Neural cell (in vitro differentiated cells): ENCODE measurements at regions not wholly inside any gene's neighbourhood (a gene's known extent, or its start where the extent isn't known, plus 50 kb on each side); places are given as distances from the start of the nearest gene placed in this dataset.
"Not testable (repeated sequence)": the region's sequence is repeated elsewhere in the genome, so short reads cannot be mapped to it uniquely, and the experiment has no call there.

ENCODE experiments used
- H2AFZ ChIP-seq: fragments of 200-600, 300-800 bp; sonication (generic), shearing (Covaris generic); 2 replicates; pipeline ENCODE4 v1.6.0; 2014; ENCODE audit warnings: low read depth, mild to moderate bottlenecking, antibody characterized with exemption, low read length, moderate library complexity
- H3F3A ChIP-seq: fragments of 200-600 bp; shearing (Covaris generic); 2 replicates; pipeline ENCODE4 v1.6.1; 2016; ENCODE audit warnings: mild to moderate bottlenecking, moderate library complexity, mixed read lengths, antibody characterized with exemption, low read length; ENCODE audit not compliant: insufficient read depth, poor library complexity, severe bottlenecking
- H3K27ac ChIP-seq: fragments of 200-600, 300-800 bp; sonication (generic), shearing (Covaris generic); 2 replicates; pipeline ENCODE4 v1.5.1; 2014; ENCODE audit warnings: mild to moderate bottlenecking, low read length, moderate library complexity
- H3K27me3 ChIP-seq: fragments of 300-800, 200-600 bp; sonication (generic), shearing (Covaris generic); 2 replicates; pipeline ENCODE4 v1.6.0; 2014; ENCODE audit warnings: mild to moderate bottlenecking, low read depth, low read length, moderate library complexity; ENCODE audit not compliant: insufficient read depth
- H3K36me3 ChIP-seq: fragments of 300-800, 200-600 bp; sonication (generic), shearing (Covaris generic); 2 replicates; pipeline ENCODE4 v1.5.1; 2014; ENCODE audit warnings: mild to moderate bottlenecking, antibody characterized with exemption, low read length, moderate library complexity; ENCODE audit not compliant: insufficient read depth
- H3K4me2 ChIP-seq: fragments of 300-800, 200-600 bp; sonication (generic), shearing (Covaris generic); 2 replicates; pipeline ENCODE4 v1.6.0; 2014; ENCODE audit warnings: mild to moderate bottlenecking, low read length
- H3K4me3 ChIP-seq: fragments of 300-800, 200-600 bp; sonication (generic), shearing (Covaris generic); 2 replicates; pipeline ENCODE4 v1.5.1; 2014; ENCODE audit warnings: mild to moderate bottlenecking, low read length, moderate library complexity
- H3K79me2 ChIP-seq: fragments of 200-600 bp; shearing (Covaris generic); replicated peaks from 2 replicates; pipeline ENCODE4 v1.6.0; 2014; ENCODE audit warnings: mild to moderate bottlenecking, low read length, moderate library complexity; ENCODE audit not compliant: insufficient read depth
- H3K9ac ChIP-seq: fragments of 300-800, 200-600 bp; sonication (generic), shearing (Covaris generic); 2 replicates; pipeline ENCODE4 v1.6.1; 2016; ENCODE audit warnings: mild to moderate bottlenecking, low read length, mixed read lengths
- H3K9me2 ChIP-seq: fragments of 200-600 bp; shearing (Covaris generic); 2 replicates; pipeline ENCODE4 v1.6.1; 2016; ENCODE audit warnings: mild to moderate bottlenecking, low read length, mixed read lengths; ENCODE audit not compliant: insufficient read depth
- H3K9me3 ChIP-seq: fragments of 200-600, 300-800 bp; sonication (generic), shearing (Covaris generic); 2 replicates; pipeline ENCODE4 v1.6.1; 2016; ENCODE audit warnings: mild to moderate bottlenecking, mixed run types, low read length, moderate library complexity, mixed read lengths
- H4K20me1 ChIP-seq: fragments of 200-600 bp; shearing (Covaris generic); 2 replicates; pipeline ENCODE4 v1.6.1; 2016; ENCODE audit warnings: mild to moderate bottlenecking, mixed run types; ENCODE audit not compliant: insufficient read depth
- CTCF ChIP-seq: fragments of 450-650 bp; IDR thresholded peaks from 2 replicates; pipeline ENCODE4 v1.5.1; 2014; ENCODE audit warnings: antibody characterized with exemption, mild to moderate bottlenecking, moderate library complexity; ENCODE audit not compliant: poor library complexity, severe bottlenecking
- EP300 ChIP-seq: fragments of 450-650 bp; conservative IDR thresholded peaks from 2 replicates; pipeline ENCODE4 v1.6.1; 2014; ENCODE audit warnings: antibody characterized with exemption, mild to moderate bottlenecking, moderate library complexity; ENCODE audit not compliant: poor library complexity, severe bottlenecking
- EZH2 ChIP-seq: fragments of 200-600, 300-800 bp; shearing (Covaris generic), sonication (generic); IDR thresholded peaks from 2 replicates; pipeline ENCODE4 v1.6.1; 2014; ENCODE audit warnings: antibody characterized with exemption, low read length, borderline replicate concordance, mild to moderate bottlenecking; ENCODE audit not compliant: insufficient read depth, poor library complexity, severe bottlenecking
- MXI1 ChIP-seq: fragments of 450-650 bp; conservative IDR thresholded peaks from 2 replicates; pipeline ENCODE4 v1.6.1; 2014; ENCODE audit warnings: antibody characterized with exemption, mild to moderate bottlenecking; ENCODE audit not compliant: poor library complexity, severe bottlenecking
- POLR2AphosphoS5 ChIP-seq: IDR thresholded peaks from 2 replicates; pipeline ENCODE4 v1.6.1; 2012
- RAD21 ChIP-seq: fragments of 450-650 bp; conservative IDR thresholded peaks from 2 replicates; pipeline ENCODE4 v1.6.1; 2014; ENCODE audit warnings: antibody characterized with exemption, mild to moderate bottlenecking, moderate library complexity
- REST ChIP-seq: IDR thresholded peaks from 2 replicates; pipeline ENCODE4 v1.6.1; 2012; ENCODE audit warnings: borderline replicate concordance
- SMC3 ChIP-seq: fragments of 450-650 bp; conservative IDR thresholded peaks from 2 replicates; pipeline ENCODE4 v1.6.1; 2014; ENCODE audit warnings: antibody characterized with exemption, mild to moderate bottlenecking, moderate library complexity; ENCODE audit not compliant: poor library complexity
- TAF1 ChIP-seq: IDR thresholded peaks from 2 replicates; pipeline ENCODE4 v1.6.1; 2012; ENCODE audit warnings: low read depth

GRCh38 chr6:115838216-115838615 lies 222.5 kb downstream of the FRK start:
- no peaks in the 10 kb centered on the region for H3F3A ChIP-seq
- no peak overlapping the region for H3K4me2 ChIP-seq
- no peaks in the 10 kb centered on the region for H3K36me3 ChIP-seq
- H2AFZ ChIP-seq = no peak overlapping the region
- no peaks in the 10 kb centered on the region for H3K9me3 ChIP-seq
- H3K27me3 ChIP-seq = no peaks in the 10 kb centered on the region
- no peak overlapping the region for H3K4me3 ChIP-seq
- no peaks in the 10 kb centered on the region for H4K20me1 ChIP-seq
- TF ChIP-seq EZH2 (no peak), POLR2AphosphoS5 (no peak), SMC3 (no peak), TAF1 (no peak), CTCF (no peak), EP300 (no peak), REST (no peak), RAD21 (no peak), MXI1 (no peak)
- H3K9me2 ChIP-seq = no peaks in the 10 kb centered on the region
- H3K9ac ChIP-seq = no peak overlapping the region
- H3K79me2 ChIP-seq = no peaks in the 10 kb centered on the region
- no peak overlapping the region for H3K27ac ChIP-seq

GRCh38 chr6:115836374-115836773 lies 224.3 kb downstream of the FRK start:
- not testable (repeated sequence) for H2AFZ ChIP-seq, H3K9ac ChIP-seq, H3K9me3 ChIP-seq, H3K4me2 ChIP-seq, H3K27me3 ChIP-seq, H3K9me2 ChIP-seq, H3K36me3 ChIP-seq, H4K20me1 ChIP-seq, H3K27ac ChIP-seq, H3K4me3 ChIP-seq, H3K79me2 ChIP-seq, H3F3A ChIP-seq

GRCh38 chr6:115835314-115835713 lies 225.4 kb downstream of the FRK start:
- Histone ChIP-seq H3K36me3 (no peaks in the 10 kb centered on the region), H3K79me2 (no peaks in the 10 kb centered on the region), H3K27ac (no peak overlapping the region), H3K4me2 (no peak overlapping the region), H3K9ac (no peak overlapping the region), H4K20me1 (no peaks in the 10 kb centered on the region), H3K27me3 (no peaks in the 10 kb centered on the region), H3K9me2 (no peaks in the 10 kb centered on the region), H3K9me3 (no peaks in the 10 kb centered on the region), H3K4me3 (no peak overlapping the region), H3F3A (no peaks in the 10 kb centered on the region), H2AFZ (no peak overlapping the region)
- no peak for TF ChIP-seq RAD21
- TF ChIP-seq EP300 = no peak
- no peak for TF ChIP-seq SMC3
- no peak for TF ChIP-seq MXI1
- TF ChIP-seq POLR2AphosphoS5 = no peak
- no peak for TF ChIP-seq EZH2
- no peak for TF ChIP-seq CTCF
- no peak for TF ChIP-seq REST
- no peak for TF ChIP-seq TAF1
